Prostate gland (tissue), 2 donors: ENCODE measurements at regions not wholly inside any gene's neighbourhood (a gene's known extent, or its start where the extent isn't known, plus 50 kb on each side); places are given as distances from the start of the nearest gene placed in this dataset.

ENCODE experiments used
- DNase-seq: peaks from one replicate; pipeline ENCODE4 v3.0.0-alpha.2; 2019; ENCODE audit warnings: low spot score
- H3K27ac ChIP-seq, 2 donors: fragments of 200-600 bp; sonication (generic); 2 replicates each; pipeline ENCODE4 v1.5.1; 2017 to 2019
- H3K27me3 ChIP-seq: fragments of 200-600 bp; sonication (generic); replicated peaks from 2 replicates; pipeline ENCODE4 v1.5.1; 2019; ENCODE audit not compliant: insufficient read depth
- H3K36me3 ChIP-seq, 2 donors: fragments of 200-600 bp; sonication (generic); 1 replicate in 1 of 2; 2 replicates in 1 of 2; pipeline versions ENCODE4 v1.5.1 to v1.8.1; 2017 to 2019
- H3K4me1 ChIP-seq: fragments of 200-600 bp; sonication (generic); replicated peaks from 2 replicates; pipeline ENCODE4 v1.5.1; 2019
- H3K4me3 ChIP-seq, 2 donors: fragments of 200-600 bp; sonication (generic); 2 replicates each; pipeline ENCODE4 v1.5.1; 2017 to 2019
- H3K9me3 ChIP-seq: fragments of 200-600 bp; sonication (generic); 2 replicates; pipeline ENCODE4 v1.5.1; 2017
- CTCF ChIP-seq, 4 experiments: fragments of 200-600 bp in 2 of 4; fragments of 450-650 bp in 2 of 4; sonication (generic) in 2 of 4; IDR thresholded peaks; 1 replicate in 3 of 4; 2 replicates in 1 of 4; pipeline ENCODE4 v1.5.1; 2016 to 2019; ENCODE audit warnings: antibody characterized with exemption in 4 of 4, mild to moderate bottlenecking in 2 of 4, moderate library complexity in 2 of 4
- POLR2A ChIP-seq: fragments of 450-650 bp; IDR thresholded peaks from one replicate; pipeline ENCODE4 v1.6.1; 2016; ENCODE audit warnings: antibody characterized with exemption, mild to moderate bottlenecking
- POLR2AphosphoS5 ChIP-seq: sonication (generic); formaldehyde crosslinking; IDR thresholded peaks from one replicate; pipeline ENCODE4 v1.6.1; 2017; ENCODE audit warnings: antibody characterized with exemption
- WGBS: methylation state at CpG from one replicate; pipeline ENCODE4 v1.1.5; 2018; 5-methylcytosine and 5-hydroxymethylcytosine counted together
- intact Hi-C: fragments of 100-400 bp; cut with DNase I; formaldehyde crosslinking; loops from one replicate; pipeline ENCODE4 v1.14.2; 2022

DNA sequence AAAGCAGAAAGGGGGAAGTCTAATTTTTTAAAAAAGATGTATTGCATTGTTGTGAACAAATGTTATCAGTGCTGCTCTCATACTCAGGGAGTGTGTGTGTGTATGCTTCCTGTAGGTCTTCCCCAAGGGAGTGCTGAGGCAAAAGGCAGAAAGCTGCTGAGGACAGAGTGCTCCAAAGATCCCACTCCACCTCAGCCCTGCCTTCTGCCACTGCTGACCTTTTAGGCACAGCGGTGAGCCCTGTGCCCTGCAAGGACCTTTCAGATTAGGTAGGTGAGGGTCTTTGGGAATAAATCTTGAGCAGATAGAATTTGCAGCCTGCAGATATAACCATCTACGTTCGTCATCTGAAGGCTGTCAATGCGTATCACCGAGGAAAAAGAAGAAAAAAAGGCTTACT lies 756.4 kb upstream of the MMS22L start:
- TF ChIP-seq CTCF (IDR thresholded peaks at IDR 0.05) (no peak), POLR2AphosphoS5 (no peak), POLR2A (no peak)
- peaks cover 2% of the 10 kb centered on the region for H3K27me3 ChIP-seq
- WGBS = 60% methylated on average over 5 of the region's 5 CpGs
- intact Hi-C loops = no loop called here
- H3K27ac ChIP-seq = no peak overlapping the region
- H3K36me3 ChIP-seq = no peaks in the 10 kb centered on the region
- H3K4me1 ChIP-seq = no peaks in the 10 kb centered on the region
- no peak for DNase-seq
- H3K9me3 ChIP-seq = no peaks in the 10 kb centered on the region
- no peak overlapping the region for H3K4me3 ChIP-seq

DNA sequence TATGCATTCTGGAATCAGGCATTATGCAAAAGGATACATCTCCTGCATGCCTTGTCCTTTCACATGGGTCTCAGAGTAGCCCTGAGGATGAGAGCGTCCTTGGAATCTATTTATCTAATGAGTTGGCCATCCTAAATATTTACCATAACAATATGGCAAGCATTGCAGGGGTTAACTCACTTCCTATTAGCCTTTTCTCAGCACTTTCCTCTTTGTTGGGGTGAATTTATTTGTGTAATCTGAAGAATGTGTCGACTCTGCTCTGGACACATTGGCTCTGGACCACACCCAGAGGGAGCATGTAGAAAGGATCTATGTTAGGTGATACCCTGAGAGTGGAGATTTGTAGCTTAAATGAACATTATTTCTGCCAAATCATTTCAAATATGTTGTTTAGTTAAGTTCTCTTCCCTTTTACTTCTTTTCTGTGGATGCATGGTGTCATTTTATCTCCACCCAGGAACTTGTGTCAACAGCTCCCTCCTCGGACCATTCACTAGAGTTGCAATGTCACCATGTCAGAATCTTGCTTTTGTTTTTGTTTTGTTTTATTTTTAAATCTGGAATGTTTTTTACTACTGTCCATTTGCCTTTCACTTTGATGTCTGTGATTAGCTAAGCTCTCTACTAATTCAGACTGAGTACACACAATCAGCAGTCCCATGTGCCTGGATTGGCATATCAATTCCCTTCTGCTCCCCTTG lies 757.0 kb upstream of the MMS22L start:
- Histone ChIP-seq H3K4me1 (no peaks in the 10 kb centered on the region), H3K4me3 (no peak overlapping the region), H3K9me3 (no peaks in the 10 kb centered on the region), H3K27ac (no peak overlapping the region), H3K27me3 (peaks cover 2% of the 10 kb centered on the region), H3K36me3 (no peaks in the 10 kb centered on the region)
- intact Hi-C loops = no loop called here
- WGBS = 32% methylated on average over 3 of the region's 3 CpGs
- no peak for DNase-seq
- TF ChIP-seq POLR2A (no peak), POLR2AphosphoS5 (no peak), CTCF (IDR thresholded peaks at IDR 0.05) (no peak)

- Histone ChIP-seq H3K36me3 (no peaks in the 10 kb centered on the region), H3K27ac (no peak overlapping the region), H3K9me3 (no peaks in the 10 kb centered on the region), H3K4me3 (no peak overlapping the region), H3K27me3 (peaks cover 2% of the 10 kb centered on the region), H3K4me1 (no peaks in the 10 kb centered on the region)
- intact Hi-C loops = no loop called here
- no peak for DNase-seq
- TF ChIP-seq POLR2A = no peak
Measured at GRCh38 chr6:98041056-98041455, 758.0 kb upstream of the MMS22L start.

GRCh38 chr6:98041921-98042320 lies 758.9 kb upstream of the MMS22L start:
- intact Hi-C loops = no loop called here
- no peaks in the 10 kb centered on the region for H3K36me3 ChIP-seq
- H3K9me3 ChIP-seq = no peaks in the 10 kb centered on the region
- TF ChIP-seq POLR2A = no peak
- no peak for TF ChIP-seq CTCF (IDR thresholded peaks at IDR 0.05)
- no peak for TF ChIP-seq POLR2AphosphoS5
- 7% methylated on average over 5 of the region's 5 CpGs for WGBS
- no peak overlapping the region for H3K4me3 ChIP-seq
- no peaks in the 10 kb centered on the region for H3K4me1 ChIP-seq
- H3K27ac ChIP-seq = no peak overlapping the region
- H3K27me3 ChIP-seq = peaks cover 2% of the 10 kb centered on the region
- no peak for DNase-seq

DNA sequence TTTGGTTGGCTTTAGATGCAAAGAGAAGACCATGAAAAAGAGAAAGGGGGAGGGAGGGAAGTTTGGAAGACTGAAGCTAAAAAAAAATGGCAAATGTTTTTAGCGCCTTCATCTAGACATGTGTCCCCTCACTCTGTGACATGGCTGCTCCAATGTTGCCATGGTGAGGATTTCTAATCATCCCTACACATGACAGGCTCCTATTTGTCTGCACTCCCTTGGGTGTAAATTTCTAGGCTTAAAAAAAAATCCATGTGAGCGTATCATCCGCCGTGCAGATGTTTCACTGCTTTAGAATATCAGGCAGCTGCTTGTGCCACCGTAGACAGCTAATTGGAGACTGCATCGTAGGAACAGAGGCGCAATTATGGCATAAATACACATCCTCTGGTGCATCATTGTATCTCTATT lies 761.1 kb upstream of the MMS22L start:
- intact Hi-C loops = no loop called here
- H3K4me1 ChIP-seq = no peaks in the 10 kb centered on the region
- WGBS = 79% methylated on average over 7 of the region's 7 CpGs
- no peak overlapping the region for H3K27ac ChIP-seq
- peaks cover 2% of the 10 kb centered on the region for H3K27me3 ChIP-seq
- H3K4me3 ChIP-seq = no peak overlapping the region
- no peaks in the 10 kb centered on the region for H3K9me3 ChIP-seq
- H3K36me3 ChIP-seq = no peaks in the 10 kb centered on the region
- DNase-seq = no peak
- TF ChIP-seq POLR2A (no peak), POLR2AphosphoS5 (no peak), CTCF (IDR thresholded peaks at IDR 0.05) (no peak)
